Keratinocyte (primary cell): ENCODE measurements at regions not wholly inside any gene's neighbourhood (a gene's known extent, or its start where the extent isn't known, plus 50 kb on each side); places are given as distances from the start of the nearest gene placed in this dataset.
A peak's percentile ranks its signal among the peaks of the same experiment; 100 is the strongest.

Source experiments
- CTCF ChIP-seq, 3 experiments: IDR thresholded peaks in 1 of 3; conservative IDR thresholded peaks in 1 of 3; optimal IDR thresholded peaks in 1 of 3; 2 replicates in 2 of 3; 3 replicates in 1 of 3; pipeline versions ENCODE3 to v1.5.1; 2011; ENCODE audit warnings: low read length in 3 of 3, mild to moderate bottlenecking in 3 of 3, moderate library complexity in 2 of 3, control low read depth in 1 of 3, inconsistent platforms in 1 of 3; ENCODE audit not compliant: insufficient read depth in 2 of 3; ENCODE audit errors: extremely low read depth in 1 of 3
- EZH2 ChIP-seq: IDR thresholded peaks from one replicate; pipeline ENCODE4 v1.6.1; 2012; ENCODE audit warnings: inconsistent platforms, mild to moderate bottlenecking, low read length, moderate library complexity

GRCh38 chr12:59164991-59165718, 244.9 kb upstream of the LRIG3 start:
- TF ChIP-seq CTCF (optimal IDR thresholded peaks at IDR 0.05 in 1 of 3, IDR thresholded peaks at IDR 0.05 in 1 of 3, conservative IDR thresholded peaks at IDR 0.05 in 1 of 3; ENCODE audit: extremely low read depth in 1 of 3, insufficient read depth in 2 of 3, low read length in 3 of 3) (peak in 2 of 3 experiments; percentile 17 to 42), EZH2 (no peak)
